ENCODE measurements at regions not wholly inside any gene's neighbourhood (a gene's known extent, or its start where the extent isn't known, plus 50 kb on each side); places are given as distances from the start of the nearest gene placed in this dataset.
"Not testable (repeated sequence)": the region's sequence is repeated elsewhere in the genome, so short reads cannot be mapped to it uniquely, and the experiment has no call there.

- Histone ChIP-seq H3K4me3 (ENCODE audit: low read length) (no peak overlapping the region), H3K27me3 (ENCODE audit: insufficient read depth, low read length, poor library complexity, severe bottlenecking) (no peaks in the 10 kb centered on the region), H3K36me3 (ENCODE audit: insufficient read depth, low read length) (no peaks in the 10 kb centered on the region), H3K27ac (ENCODE audit: low read depth, low read length) (no peak overlapping the region), H3K4me1 (ENCODE audit: insufficient read depth, low read length) (peaks cover 8% of the 10 kb centered on the region), H3K9me3 (ENCODE audit: low read length) (no peaks in the 10 kb centered on the region)
- CTCF ChIA-PET: no interaction called here
- Mint-ChIP-seq H3K9me3 (no peaks in the 10 kb centered on the region), H3K36me3 (no peaks in the 10 kb centered on the region), H3K27me3 (peaks cover 0 to 2% of the 10 kb centered on the region in 2 donors), H3K4me1 (peaks cover 9 to 19% (median 18%) of the 10 kb centered on the region in 3 donors), H3K4me3 (no peak overlapping the region), H3K27ac (peak overlapping the region in 3 of 8 donors; percentile 6 to 63 (median 33))
- DNase-seq: no peak
- POLR2A ChIA-PET: no interaction called here
Observed at GRCh38 chr1:234896477-234897389, 231.9 kb downstream of the TOMM20 start.

- Histone ChIP-seq H3K27ac (ENCODE audit: low read depth, low read length) (no peak overlapping the region), H3K4me1 (ENCODE audit: insufficient read depth, low read length) (peaks cover 8% of the 10 kb centered on the region), H3K27me3 (ENCODE audit: insufficient read depth, low read length, poor library complexity, severe bottlenecking) (no peaks in the 10 kb centered on the region), H3K9me3 (ENCODE audit: low read length) (no peaks in the 10 kb centered on the region), H3K36me3 (ENCODE audit: insufficient read depth, low read length) (no peaks in the 10 kb centered on the region), H3K4me3 (ENCODE audit: low read length) (no peak overlapping the region)
- CTCF ChIA-PET: no interaction called here
- peaks cover 9 to 21% (median 19%) of the 10 kb centered on the region in 3 donors for H3K4me1 Mint-ChIP-seq
- H3K4me3 Mint-ChIP-seq: no peak overlapping the region
- H3K27ac Mint-ChIP-seq: peak overlapping the region in 1 of 8 donors; percentile 23
- H3K36me3 Mint-ChIP-seq: no peaks in the 10 kb centered on the region
- no peak for DNase-seq
- H3K27me3 Mint-ChIP-seq: peaks cover 0 to 5% of the 10 kb centered on the region in 2 donors
- H3K9me3 Mint-ChIP-seq: no peaks in the 10 kb centered on the region
- POLR2A ChIA-PET: no interaction called here
Observed at GRCh38 chr1:234893725-234894630, 234.7 kb downstream of the TOMM20 start.

- H3K36me3 ChIP-seq (ENCODE audit: insufficient read depth, low read length): no peaks in the 10 kb centered on the region
- no peak overlapping the region for H3K27ac ChIP-seq (ENCODE audit: low read depth, low read length)
- Mint-ChIP-seq H3K4me1 (peaks cover 9 to 21% (median 19%) of the 10 kb centered on the region in 3 donors), H3K4me3 (no peak overlapping the region), H3K27ac (no peak overlapping the region), H3K9me3 (no peaks in the 10 kb centered on the region), H3K27me3 (peaks cover 0 to 5% of the 10 kb centered on the region in 2 donors), H3K36me3 (no peaks in the 10 kb centered on the region)
- ChIA-PET POLR2A (no interaction called here), CTCF (no interaction called here)
- H3K9me3 ChIP-seq (ENCODE audit: low read length): no peaks in the 10 kb centered on the region
- no peak overlapping the region for H3K4me3 ChIP-seq (ENCODE audit: low read length)
- H3K27me3 ChIP-seq (ENCODE audit: insufficient read depth, low read length, poor library complexity, severe bottlenecking): no peaks in the 10 kb centered on the region
- no peak for DNase-seq
- peaks cover 8% of the 10 kb centered on the region for H3K4me1 ChIP-seq (ENCODE audit: insufficient read depth, low read length)
Observed at GRCh38 chr1:234893359-234893724, 235.3 kb downstream of the TOMM20 start.

GRCh38 chr1:234892642-234893041 lies 236.0 kb downstream of the TOMM20 start:
- Histone ChIP-seq H3K27me3 (ENCODE audit: insufficient read depth, low read length, poor library complexity, severe bottlenecking) (no peaks in the 10 kb centered on the region), H3K4me3 (ENCODE audit: low read length) (no peak overlapping the region), H3K36me3 (ENCODE audit: insufficient read depth, low read length) (no peaks in the 10 kb centered on the region), H3K27ac (ENCODE audit: low read depth, low read length) (no peak overlapping the region), H3K9me3 (ENCODE audit: low read length) (no peaks in the 10 kb centered on the region), H3K4me1 (ENCODE audit: insufficient read depth, low read length) (peaks cover 8% of the 10 kb centered on the region)
- Mint-ChIP-seq H3K4me1 (peaks cover 9 to 21% (median 19%) of the 10 kb centered on the region in 3 donors), H3K36me3 (no peaks in the 10 kb centered on the region), H3K4me3 (no peak overlapping the region), H3K27me3 (peaks cover 0 to 5% of the 10 kb centered on the region in 2 donors), H3K27ac (no peak overlapping the region), H3K9me3 (peaks cover 0 to 1% (median 0%) of the 10 kb centered on the region in 5 donors)
- POLR2A ChIA-PET: no interaction called here
- DNase-seq: no peak
- CTCF ChIA-PET: no interaction called here

GRCh38 chr1:234891427-234891826 lies 237.2 kb downstream of the TOMM20 start:
- Histone ChIP-seq H3K4me1 (ENCODE audit: insufficient read depth, low read length) (peaks cover 8% of the 10 kb centered on the region), H3K36me3 (ENCODE audit: insufficient read depth, low read length) (no peaks in the 10 kb centered on the region), H3K27me3 (ENCODE audit: insufficient read depth, low read length, poor library complexity, severe bottlenecking) (no peaks in the 10 kb centered on the region), H3K4me3 (ENCODE audit: low read length) (no peak overlapping the region), H3K27ac (ENCODE audit: low read depth, low read length) (no peak overlapping the region), H3K9me3 (ENCODE audit: low read length) (no peaks in the 10 kb centered on the region)
- Mint-ChIP-seq H3K4me3 (no peak overlapping the region), H3K27ac (peak overlapping the region in 2 of 8 donors; percentile 37 to 84), H3K36me3 (no peaks in the 10 kb centered on the region), H3K27me3 (peaks cover 0 to 5% of the 10 kb centered on the region in 2 donors), H3K4me1 (peaks cover 9 to 21% (median 12%) of the 10 kb centered on the region in 3 donors), H3K9me3 (peaks cover 0 to 1% (median 0%) of the 10 kb centered on the region in 5 donors)
- ChIA-PET POLR2A (no interaction called here), CTCF (no interaction called here)
- no peak for DNase-seq

GRCh38 chr1:234889643-234890042 lies 239.0 kb downstream of the TOMM20 start:
- no peak overlapping the region for H3K4me3 ChIP-seq (ENCODE audit: low read length)
- no peak overlapping the region for H3K27ac ChIP-seq (ENCODE audit: low read depth, low read length)
- H3K36me3 ChIP-seq (ENCODE audit: insufficient read depth, low read length): no peaks in the 10 kb centered on the region
- no peaks in the 10 kb centered on the region for H3K36me3 Mint-ChIP-seq
- no peak for DNase-seq
- POLR2A ChIA-PET: no interaction called here
- H3K9me3 Mint-ChIP-seq: peaks cover 0 to 1% (median 0%) of the 10 kb centered on the region in 5 donors
- no peaks in the 10 kb centered on the region for H3K27me3 ChIP-seq (ENCODE audit: insufficient read depth, low read length, poor library complexity, severe bottlenecking)
- no peak overlapping the region for H3K4me3 Mint-ChIP-seq
- H3K27ac Mint-ChIP-seq: peak overlapping the region in 2 of 8 donors; percentile 29 to 62
- H3K4me1 ChIP-seq (ENCODE audit: insufficient read depth, low read length): peaks cover 6% of the 10 kb centered on the region
- H3K27me3 Mint-ChIP-seq: peaks cover 0 to 5% of the 10 kb centered on the region in 2 donors
- peaks cover 6 to 15% (median 8%) of the 10 kb centered on the region in 3 donors for H3K4me1 Mint-ChIP-seq
- CTCF ChIA-PET: no interaction called here
- no peaks in the 10 kb centered on the region for H3K9me3 ChIP-seq (ENCODE audit: low read length)

GRCh38 chr1:234888247-234888646 lies 240.4 kb downstream of the TOMM20 start:
- H3K9me3 ChIP-seq (ENCODE audit: low read length); H3K4me1 Mint-ChIP-seq; H3K27me3 Mint-ChIP-seq; H3K36me3 Mint-ChIP-seq; H3K36me3 ChIP-seq (ENCODE audit: insufficient read depth, low read length); H3K27ac ChIP-seq (ENCODE audit: low read depth, low read length); H3K4me1 ChIP-seq (ENCODE audit: insufficient read depth, low read length); POLR2A ChIA-PET; H3K4me3 Mint-ChIP-seq; DNase-seq; CTCF ChIA-PET; H3K4me3 ChIP-seq (ENCODE audit: low read length); H3K9me3 Mint-ChIP-seq; H3K27me3 ChIP-seq (ENCODE audit: insufficient read depth, low read length, poor library complexity, severe bottlenecking): not testable (repeated sequence)
- peak overlapping the region in 1 of 8 donors; percentile 19 for H3K27ac Mint-ChIP-seq

Measured in CD8-positive, alpha-beta memory T cell (primary cell).